GM10248 (cell line): ENCODE measurements at regions not wholly inside any gene's neighbourhood (a gene's known extent, or its start where the extent isn't known, plus 50 kb on each side); places are given as distances from the start of the nearest gene placed in this dataset.
"Not testable (repeated sequence)": the region's sequence is repeated elsewhere in the genome, so short reads cannot be mapped to it uniquely, and the experiment has no call there.

Source experiments
- CTCF ChIA-PET: fragments of 300-600 bp; sonication (Branson Sonifier 250); formaldehyde crosslinking; extraction: SDS; loops from one replicate; lab custom pipeline; 2021; ENCODE audit warnings: antibody characterized with exemption; lab: Yijun Ruan, JAX
- POLR2A ChIA-PET: fragments of 350-650 bp; sonication (Branson Sonifier 250); formaldehyde crosslinking; extraction: SDS; loops from one replicate; lab custom pipeline; 2020; ENCODE audit warnings: antibody characterized with exemption; lab: Yijun Ruan, JAX
- DNase-seq: peaks from one replicate; pipeline ENCODE4 v3.0.0; 2012; ENCODE audit errors: extremely low spot score
- CTCF ChIP-seq: IDR thresholded peaks from 2 replicates; pipeline ENCODE4 v1.5.1; 2012; ENCODE audit warnings: mild to moderate bottlenecking, low read depth; ENCODE audit errors: extremely low read depth, missing control alignments, control extremely low read depth

GRCh38 chr16:63890081-63890480 is 1231.8 kb downstream of the CDH11 start:
- ChIA-PET CTCF (no interaction called here), POLR2A (no interaction called here)
- no peak for TF ChIP-seq CTCF
- no peak for DNase-seq

- ChIA-PET CTCF (interaction anchor here (1.3 kb wide), 1 partner anchor 10 kb away, joined by 3 read pairs; no protein-coding TSS in a partner anchor), POLR2A (no interaction called here)
- DNase-seq = no peak
- no peak for TF ChIP-seq CTCF
Measured at GRCh38 chr16:63883091-63883490, 1238.8 kb downstream of the CDH11 start.

- CTCF ChIA-PET = interaction anchor here (1.3 kb wide), 1 partner anchor 11 kb away, joined by 3 read pairs; no protein-coding TSS in a partner anchor
- POLR2A ChIA-PET = no interaction called here
- DNase-seq = no peak
- no peak for TF ChIP-seq CTCF
Measured at GRCh38 chr16:63882576-63882975, 1239.3 kb downstream of the CDH11 start.

GRCh38 chr16:63880948-63881347 is 1240.9 kb downstream of the CDH11 start:
- CTCF ChIA-PET = no interaction called here
- no peak for DNase-seq
- no peak for TF ChIP-seq CTCF
- POLR2A ChIA-PET = no interaction called here

GRCh38 chr16:63877401-63877800 is 1244.5 kb downstream of the CDH11 start:
- TF ChIP-seq CTCF = no peak
- DNase-seq = no peak
- POLR2A ChIA-PET = no interaction called here
- CTCF ChIA-PET = interaction anchor here (1.1 kb wide), 1 partner anchor 22 kb away, joined by 3 read pairs; no protein-coding TSS in a partner anchor

- DNase-seq = no peak
- POLR2A ChIA-PET = no interaction called here
- CTCF ChIA-PET = no interaction called here
- TF ChIP-seq CTCF = no peak
Measured at GRCh38 chr16:63876103-63876502, 1245.8 kb downstream of the CDH11 start.

GRCh38 chr16:63860700-63861099 is 1261.2 kb downstream of the CDH11 start:
- CTCF ChIA-PET, POLR2A ChIA-PET, DNase-seq: not testable (repeated sequence)
